ENCODE measurements at regions not wholly inside any gene's neighbourhood (a gene's known extent, or its start where the extent isn't known, plus 50 kb on each side); places are given as distances from the start of the nearest gene placed in this dataset.

GRCh38 chr11:80532633-80533232 is 1091.9 kb upstream of the TENM4 start:
- DNase-seq (ENCODE audit: low read depth, low spot score): no peak

GRCh38 chr11:80529726-80530125 is 1088.9 kb upstream of the TENM4 start:
- DNase-seq (ENCODE audit: low read depth, low spot score): no peak

GRCh38 chr11:80525663-80526405 is 1085.0 kb upstream of the TENM4 start:
- DNase-seq (ENCODE audit: low read depth, low spot score): no peak

GRCh38 chr11:80524349-80524748 is 1083.5 kb upstream of the TENM4 start:
- DNase-seq (ENCODE audit: low read depth, low spot score): no peak

GRCh38 chr11:80523057-80523456 is 1082.2 kb upstream of the TENM4 start:
- no peak for DNase-seq (ENCODE audit: low read depth, low spot score)

- DNase-seq (ENCODE audit: low read depth, low spot score): no peak
Observed at GRCh38 chr11:80521592-80521991, 1080.8 kb upstream of the TENM4 start.

GRCh38 chr11:80520507-80520887 is 1079.7 kb upstream of the TENM4 start:
- no peak for DNase-seq (ENCODE audit: low read depth, low spot score)

- no peak for DNase-seq (ENCODE audit: low read depth, low spot score)
Observed at GRCh38 chr11:80519596-80520506, 1079.0 kb upstream of the TENM4 start.

GRCh38 chr11:80517701-80518100 is 1076.9 kb upstream of the TENM4 start:
- no peak for DNase-seq (ENCODE audit: low read depth, low spot score)

- DNase-seq (ENCODE audit: low read depth, low spot score): no peak
Observed at GRCh38 chr11:80515097-80515496, 1074.3 kb upstream of the TENM4 start.

GRCh38 chr11:80512491-80512890 is 1071.7 kb upstream of the TENM4 start:
- DNase-seq (ENCODE audit: low read depth, low spot score): no peak

- DNase-seq (ENCODE audit: low read depth, low spot score): no peak
Observed at GRCh38 chr11:80505771-80506170, 1064.9 kb upstream of the TENM4 start.

GRCh38 chr11:80503990-80504389 is 1063.2 kb upstream of the TENM4 start:
- DNase-seq (ENCODE audit: low read depth, low spot score): no peak

- no peak for DNase-seq (ENCODE audit: low read depth, low spot score)
Observed at GRCh38 chr11:80502511-80502910, 1061.7 kb upstream of the TENM4 start.

GRCh38 chr11:80495116-80495515 is 1054.3 kb upstream of the TENM4 start:
- DNase-seq (ENCODE audit: low read depth, low spot score): no peak

- DNase-seq (ENCODE audit: low read depth, low spot score): no peak
Observed at GRCh38 chr11:80487952-80488351, 1047.1 kb upstream of the TENM4 start.

- DNase-seq (ENCODE audit: low read depth, low spot score): no peak
Observed at GRCh38 chr11:80486678-80487077, 1045.8 kb upstream of the TENM4 start.

- no peak for DNase-seq (ENCODE audit: low read depth, low spot score)
Observed at GRCh38 chr11:80477178-80477577, 1036.3 kb upstream of the TENM4 start.

- no peak for DNase-seq (ENCODE audit: low read depth, low spot score)
Observed at GRCh38 chr11:80473562-80473961, 1032.7 kb upstream of the TENM4 start.

- DNase-seq (ENCODE audit: low read depth, low spot score): no peak
Observed at GRCh38 chr11:80469871-80470270, 1029.0 kb upstream of the TENM4 start.

GRCh38 chr11:80466570-80466969 is 1025.7 kb upstream of the TENM4 start:
- no peak for DNase-seq (ENCODE audit: low read depth, low spot score)

- DNase-seq (ENCODE audit: low read depth, low spot score): no peak
Observed at GRCh38 chr11:80462211-80462610, 1021.4 kb upstream of the TENM4 start.

Measured in smooth muscle cell of the brain vasculature (primary cell).